PC-3 (cell line): ENCODE measurements at regions not wholly inside any gene's neighbourhood (a gene's known extent, or its start where the extent isn't known, plus 50 kb on each side); places are given as distances from the start of the nearest gene placed in this dataset.

Experiments used
- ATAC-seq: fragments of 200-7000 bp; cut with Tn5 transposase; 2 replicates; pipeline ENCODE4 v1.9.1; 2020; ENCODE audit warnings: mild to moderate bottlenecking, moderate library complexity
- BruUV-seq: library from RNA; stranded (reverse); fragments of 400-500 nt; replicated peaks from 2 replicates; lab custom pipeline; 2021; lab: Mats Ljungman, UMichigan
- CTCF ChIA-PET: fragments of 300-600 bp; sonication (Branson Sonifier 250); formaldehyde crosslinking; loops from one replicate; lab custom pipeline; 2022; ENCODE audit warnings: antibody characterized with exemption; lab: Charles Lee
- POLR2A ChIA-PET: fragments of 300-600 bp; sonication (Branson Sonifier 250); formaldehyde crosslinking; loops from one replicate; lab custom pipeline; 2022; ENCODE audit warnings: antibody characterized with exemption; ENCODE audit not compliant: unreplicated experiment; lab: Charles Lee
- DNase-seq: peaks from one replicate; pipeline ENCODE4 v3.0.0-alpha.2; 2015
- H2AFZ ChIP-seq: fragments of 300-600 bp; sonication (generic); 2 replicates; pipeline ENCODE4 v1.6.0; 2016; ENCODE audit warnings: antibody characterized with exemption, low read length
- H3F3A ChIP-seq: fragments of 300-600 bp; sonication (generic); one replicate; pipeline ENCODE4 v1.6.0; 2017; ENCODE audit warnings: antibody characterized with exemption, low read length, control low read depth, mild to moderate bottlenecking; ENCODE audit not compliant: unreplicated experiment
- H3K27ac ChIP-seq: fragments of 300-600 bp; sonication (generic); 2 replicates; pipeline ENCODE4 v1.5.1; 2016; ENCODE audit warnings: mild to moderate bottlenecking, low read length
- H3K27me3 ChIP-seq: fragments of 300-600 bp; sonication (generic); 2 replicates; pipeline ENCODE4 v1.6.1; 2016; ENCODE audit warnings: low read length, mixed read lengths
- H3K36me3 ChIP-seq: fragments of 300-600 bp; sonication (generic); 2 replicates; pipeline ENCODE4 v1.6.1; 2016; ENCODE audit warnings: low read depth, mixed run types, low read length, mixed read lengths
- H3K4me1 ChIP-seq: fragments of 300-600 bp; sonication (generic); 2 replicates; pipeline ENCODE4 v1.5.1; 2016; ENCODE audit warnings: low read length; ENCODE audit not compliant: insufficient read depth
- H3K4me2 ChIP-seq: fragments of 300-600 bp; sonication (generic); 2 replicates; pipeline ENCODE4 v1.6.0; 2016; ENCODE audit warnings: low read length
- H3K4me3 ChIP-seq: fragments of 300-600 bp; sonication (generic); 2 replicates; pipeline ENCODE4 v1.5.1; 2016; ENCODE audit warnings: mild to moderate bottlenecking, low read length, mixed read lengths
- H3K79me2 ChIP-seq: fragments of 300-600 bp; sonication (generic); 2 replicates; pipeline ENCODE4 v1.6.1; 2017; ENCODE audit warnings: low read length, mixed read lengths
- H3K9ac ChIP-seq: fragments of 300-600 bp; sonication (generic); 2 replicates; pipeline ENCODE4 v1.6.0; 2016; ENCODE audit warnings: mild to moderate bottlenecking, low read length
- H3K9me2 ChIP-seq: fragments of 300-600 bp; sonication (generic); replicated peaks from 2 replicates; pipeline ENCODE4 v1.6.1; 2016; ENCODE audit warnings: mixed run types, low read length, mixed read lengths
- H3K9me3 ChIP-seq: fragments of 300-600 bp; sonication (generic); 2 replicates; pipeline ENCODE4 v1.6.1; 2016; ENCODE audit warnings: low read length, mixed read lengths
- H4K20me1 ChIP-seq: fragments of 300-600 bp; sonication (generic); 2 replicates; pipeline ENCODE4 v1.6.1; 2016; ENCODE audit warnings: low read length, mixed read lengths
- CTCF ChIP-seq: fragments of 300-600 bp; sonication (generic); conservative IDR thresholded peaks from 2 replicates; pipeline ENCODE4 v1.5.1; 2017; ENCODE audit warnings: antibody characterized with exemption, low read depth, mild to moderate bottlenecking, low read length
- EZH2 ChIP-seq: fragments of 300-600 bp; sonication (generic); IDR thresholded peaks from one replicate; pipeline ENCODE4 v1.6.1; 2017; ENCODE audit warnings: antibody characterized with exemption, mild to moderate bottlenecking, low read length; ENCODE audit not compliant: unreplicated experiment
- EZH2phosphoT487 ChIP-seq: fragments of 300-600 bp; sonication (generic); IDR thresholded peaks from 2 replicates; pipeline ENCODE4 v1.6.1; 2018; ENCODE audit warnings: mild to moderate bottlenecking, antibody characterized with exemption, low read length, borderline replicate concordance
- intact Hi-C: fragments of 100-400 bp; cut with micrococcal nuclease; formaldehyde crosslinking; loops from 2 replicates; pipeline ENCODE4 v1.9.0; 2023

- peaks cover 48% of the 10 kb centered on the region for H3K27me3 ChIP-seq
- H3K36me3 ChIP-seq: no peaks in the 10 kb centered on the region
- no peaks in the 10 kb centered on the region for H3K9me3 ChIP-seq
- H3K9ac ChIP-seq: no peak overlapping the region
- intact Hi-C loops: no loop called here
- no peaks in the 10 kb centered on the region for H3K79me2 ChIP-seq
- H2AFZ ChIP-seq: no peak overlapping the region
- no peaks in the 10 kb centered on the region for H3F3A ChIP-seq
- no peaks in the 10 kb centered on the region for H4K20me1 ChIP-seq
- no peaks in the 10 kb centered on the region for H3K4me1 ChIP-seq
- no peak for ATAC-seq
- CTCF ChIA-PET: no interaction called here
- H3K4me2 ChIP-seq: no peak overlapping the region
- POLR2A ChIA-PET: no interaction called here
- no peaks in the 10 kb centered on the region for H3K9me2 ChIP-seq
- DNase-seq: no peak
- H3K27ac ChIP-seq: no peak overlapping the region
- TF ChIP-seq EZH2: no peak
- no peak for TF ChIP-seq CTCF
- no peak for TF ChIP-seq EZH2phosphoT487
- no TSS peak for BruUV-seq
- H3K4me3 ChIP-seq: no peak overlapping the region
Measured at GRCh38 chr6:6538261-6538660, 50.3 kb upstream of the LY86 start.
